ENCODE measurements at regions not wholly inside any gene's neighbourhood (a gene's known extent, or its start where the extent isn't known, plus 50 kb on each side); places are given as distances from the start of the nearest gene placed in this dataset.

- H3K4me3 ChIP-seq: no peak overlapping the region
- H3K27me3 ChIP-seq: no peaks in the 10 kb centered on the region
- no peaks in the 10 kb centered on the region for H3K36me3 ChIP-seq
- WGBS: 56% methylated on average over 1 of the region's 1 CpG
- no peak for DNase-seq (ENCODE audit: extremely low spot score)
- H3K27ac ChIP-seq (replicated peaks in 1 of 4): no peak overlapping the region
- intact Hi-C loops (cut with DNase I): no loop called here
- H3K4me1 ChIP-seq: peaks cover 0 to 15% (median 0%) of the 10 kb centered on the region in 4 donors
- H3K9me3 ChIP-seq: no peaks in the 10 kb centered on the region
- TF ChIP-seq POLR2A (IDR thresholded peaks at IDR 0.05; ENCODE audit: low read depth) (no peak), CTCF (IDR thresholded peaks at IDR 0.05) (no peak), POLR2AphosphoS5 (IDR thresholded peaks at IDR 0.05) (no peak), EP300 (IDR thresholded peaks at IDR 0.05) (no peak)
These were observed 262.3 kb downstream of the CNTN3 start for GRCh38 chr3:74352166-74352565.

GRCh38 chr3:74351213-74351612, 263.2 kb downstream of the CNTN3 start:
- DNase-seq (ENCODE audit: extremely low spot score): no peak
- Histone ChIP-seq H3K4me3 (no peak overlapping the region), H3K9me3 (no peaks in the 10 kb centered on the region), H3K4me1 (peaks cover 0 to 15% (median 0%) of the 10 kb centered on the region in 4 donors), H3K36me3 (no peaks in the 10 kb centered on the region), H3K27me3 (no peaks in the 10 kb centered on the region), H3K27ac (replicated peaks in 1 of 4) (no peak overlapping the region)
- TF ChIP-seq POLR2AphosphoS5 (IDR thresholded peaks at IDR 0.05) (no peak), POLR2A (IDR thresholded peaks at IDR 0.05; ENCODE audit: low read depth) (no peak), CTCF (IDR thresholded peaks at IDR 0.05) (no peak), EP300 (IDR thresholded peaks at IDR 0.05) (no peak)
- intact Hi-C loops (cut with DNase I): no loop called here
- 66% methylated on average over 5 of the region's 5 CpGs for WGBS

GRCh38 chr3:74349015-74349414, 265.4 kb downstream of the CNTN3 start:
- whole genome bisulfite sequencing: 81% methylated on average over 1 of the region's 1 CpG
- no peak for DNase-seq (ENCODE audit: extremely low spot score)
- intact Hi-C loops (cut with DNase I): no loop called here
- Histone ChIP-seq H3K27me3 (no peaks in the 10 kb centered on the region), H3K4me3 (no peak overlapping the region), H3K27ac (replicated peaks in 1 of 4) (no peak overlapping the region), H3K36me3 (no peaks in the 10 kb centered on the region), H3K4me1 (peaks cover 0 to 15% (median 0%) of the 10 kb centered on the region in 4 donors), H3K9me3 (no peaks in the 10 kb centered on the region)
- TF ChIP-seq EP300 (IDR thresholded peaks at IDR 0.05) (no peak), POLR2AphosphoS5 (IDR thresholded peaks at IDR 0.05) (no peak), POLR2A (IDR thresholded peaks at IDR 0.05; ENCODE audit: low read depth) (no peak), CTCF (IDR thresholded peaks at IDR 0.05) (no peak)

GRCh38 chr3:74347563-74348268, 266.7 kb downstream of the CNTN3 start:
- intact Hi-C loops (cut with DNase I): no loop called here
- Histone ChIP-seq H3K4me3 (no peak overlapping the region), H3K27ac (replicated peaks in 1 of 4) (no peak overlapping the region), H3K4me1 (peaks cover 0 to 15% (median 0%) of the 10 kb centered on the region in 4 donors), H3K27me3 (no peaks in the 10 kb centered on the region), H3K36me3 (no peaks in the 10 kb centered on the region), H3K9me3 (no peaks in the 10 kb centered on the region)
- TF ChIP-seq POLR2AphosphoS5 (IDR thresholded peaks at IDR 0.05) (no peak), EP300 (IDR thresholded peaks at IDR 0.05) (no peak), CTCF (IDR thresholded peaks at IDR 0.05) (no peak), POLR2A (IDR thresholded peaks at IDR 0.05; ENCODE audit: low read depth) (no peak)
- no peak for DNase-seq (ENCODE audit: extremely low spot score)
- WGBS: 90% methylated on average over 2 of the region's 2 CpGs

- 93% methylated on average over 3 of the region's 3 CpGs for WGBS
- Histone ChIP-seq H3K27ac (replicated peaks in 1 of 4) (no peak overlapping the region), H3K4me1 (peaks cover 0 to 8% (median 0%) of the 10 kb centered on the region in 4 donors), H3K36me3 (no peaks in the 10 kb centered on the region), H3K4me3 (no peak overlapping the region), H3K27me3 (no peaks in the 10 kb centered on the region), H3K9me3 (no peaks in the 10 kb centered on the region)
- TF ChIP-seq EP300 (IDR thresholded peaks at IDR 0.05) (no peak), CTCF (IDR thresholded peaks at IDR 0.05) (no peak)
- no peak for DNase-seq (ENCODE audit: extremely low spot score)
- intact Hi-C loops (cut with DNase I): no loop called here
These were observed 267.6 kb downstream of the CNTN3 start for GRCh38 chr3:74346896-74347295.
